PFSK-1 (cell line): ENCODE measurements at regions not wholly inside any gene's neighbourhood (a gene's known extent, or its start where the extent isn't known, plus 50 kb on each side); places are given as distances from the start of the nearest gene placed in this dataset.

ENCODE experiments used
- FOXP2 ChIP-seq: optimal IDR thresholded peaks from 2 replicates; pipeline ENCODE3; 2011; ENCODE audit warnings: borderline replicate concordance, control low read depth, inconsistent platforms; ENCODE audit not compliant: insufficient read depth; ENCODE audit errors: extremely low read length, extremely low read depth
- POLR2AphosphoS5 ChIP-seq: IDR thresholded peaks from 2 replicates; pipeline ENCODE4 v1.6.1; 2012; ENCODE audit warnings: low read depth, mild to moderate bottlenecking, control low read depth, low read length, moderate library complexity
- REST ChIP-seq, 2 experiments: IDR thresholded peaks; 2 replicates each; pipeline versions ENCODE4 v1.6.1 to v1.8.0; 2011 to 2012; ENCODE audit warnings: low read depth in 2 of 2, low read length in 2 of 2, control low read depth in 1 of 2, inconsistent platforms in 1 of 2, mild to moderate bottlenecking in 1 of 2, moderate library complexity in 1 of 2; ENCODE audit not compliant: insufficient read depth in 1 of 2
- SIN3A ChIP-seq: IDR thresholded peaks from 2 replicates; pipeline ENCODE4 v1.6.1; 2012; ENCODE audit warnings: mild to moderate bottlenecking, low read length, moderate library complexity, borderline replicate concordance; ENCODE audit not compliant: insufficient read depth
- TAF1 ChIP-seq: IDR thresholded peaks from 2 replicates; pipeline ENCODE4 v1.6.1; 2012; ENCODE audit warnings: low read length, control low read depth, borderline replicate concordance; ENCODE audit not compliant: insufficient read depth

GRCh38 chr3:168860592-168860991 lies 764.9 kb upstream of the GOLIM4 start:
- TF ChIP-seq TAF1 (no peak), FOXP2 (no peak)

GRCh38 chr3:168860028-168860427 lies 764.3 kb upstream of the GOLIM4 start:
- TF ChIP-seq SIN3A: no peak
- TF ChIP-seq REST (IDR thresholded peaks at IDR 0.05; ENCODE audit: insufficient read depth in 1 of 2, low read depth in 2 of 2, low read length in 2 of 2): no peak
- TF ChIP-seq TAF1: no peak
- no peak for TF ChIP-seq POLR2AphosphoS5
- no peak for TF ChIP-seq FOXP2

GRCh38 chr3:168859574-168859973 lies 763.9 kb upstream of the GOLIM4 start:
- TF ChIP-seq POLR2AphosphoS5: no peak
- TF ChIP-seq FOXP2: no peak
- TF ChIP-seq REST (IDR thresholded peaks at IDR 0.05; ENCODE audit: insufficient read depth in 1 of 2, low read depth in 2 of 2, low read length in 2 of 2): no peak
- TF ChIP-seq SIN3A: no peak
- TF ChIP-seq TAF1: no peak

GRCh38 chr3:168859143-168859542 lies 763.4 kb upstream of the GOLIM4 start:
- TF ChIP-seq SIN3A (no peak), FOXP2 (no peak), POLR2AphosphoS5 (no peak), TAF1 (no peak), REST (IDR thresholded peaks at IDR 0.05; ENCODE audit: insufficient read depth in 1 of 2, low read depth in 2 of 2, low read length in 2 of 2) (no peak)

GRCh38 chr3:168858327-168858726 lies 762.6 kb upstream of the GOLIM4 start:
- TF ChIP-seq TAF1 (no peak), REST (IDR thresholded peaks at IDR 0.05; ENCODE audit: insufficient read depth in 1 of 2, low read depth in 2 of 2, low read length in 2 of 2) (no peak), FOXP2 (no peak), POLR2AphosphoS5 (no peak)
